ENCODE measurements at regions not wholly inside any gene's neighbourhood (a gene's known extent, or its start where the extent isn't known, plus 50 kb on each side); places are given as distances from the start of the nearest gene placed in this dataset.

GRCh38 chr12:92297932-92298696 is 152.5 kb upstream of the BTG1 start:
- ATAC-seq: no peak

GRCh38 chr12:92297405-92297804 is 151.8 kb upstream of the BTG1 start:
- ATAC-seq: no peak

- no peak for ATAC-seq
These were observed 149.9 kb upstream of the BTG1 start for GRCh38 chr12:92295523-92295922.

GRCh38 chr12:92294676-92295440 is 149.2 kb upstream of the BTG1 start:
- no peak for ATAC-seq

- ATAC-seq: no peak
These were observed 146.4 kb upstream of the BTG1 start for GRCh38 chr12:92292016-92292415.

DNA sequence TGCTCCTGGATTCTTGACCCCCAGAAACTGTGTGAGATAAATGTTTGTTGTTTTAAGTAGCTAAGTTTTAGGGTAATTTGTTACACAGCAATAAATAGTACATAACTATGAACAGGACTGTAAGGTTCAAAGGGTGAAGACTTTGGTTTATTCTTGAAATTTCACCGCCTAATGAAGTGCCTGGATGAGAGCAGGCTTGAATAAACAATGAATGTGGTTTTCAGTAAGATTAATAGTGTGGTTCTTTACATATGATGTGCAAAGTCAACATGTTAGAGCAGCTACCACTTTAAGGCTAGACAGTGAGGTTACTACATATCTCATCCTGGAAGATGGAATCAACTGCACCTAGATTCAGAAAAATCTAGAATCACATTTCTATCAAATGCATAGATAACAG is 145.2 kb upstream of the BTG1 start:
- no peak for ATAC-seq

DNA sequence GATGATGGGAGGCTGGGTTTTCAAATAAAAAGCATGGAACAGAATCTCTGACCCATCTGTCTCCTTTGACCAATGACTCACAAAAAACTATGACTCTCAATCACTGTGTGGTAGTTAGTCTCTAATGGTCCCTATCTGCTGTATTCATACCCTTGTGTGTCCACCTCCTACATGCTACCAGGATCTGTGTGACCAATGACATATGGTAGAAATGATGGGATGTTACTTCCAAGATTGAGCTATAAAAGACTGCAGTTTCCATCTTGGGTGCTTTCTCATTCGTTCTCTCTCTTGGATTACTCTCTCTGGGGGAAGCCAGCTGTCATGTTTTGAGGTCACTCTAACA is 144.7 kb upstream of the BTG1 start:
- no peak for ATAC-seq

DNA sequence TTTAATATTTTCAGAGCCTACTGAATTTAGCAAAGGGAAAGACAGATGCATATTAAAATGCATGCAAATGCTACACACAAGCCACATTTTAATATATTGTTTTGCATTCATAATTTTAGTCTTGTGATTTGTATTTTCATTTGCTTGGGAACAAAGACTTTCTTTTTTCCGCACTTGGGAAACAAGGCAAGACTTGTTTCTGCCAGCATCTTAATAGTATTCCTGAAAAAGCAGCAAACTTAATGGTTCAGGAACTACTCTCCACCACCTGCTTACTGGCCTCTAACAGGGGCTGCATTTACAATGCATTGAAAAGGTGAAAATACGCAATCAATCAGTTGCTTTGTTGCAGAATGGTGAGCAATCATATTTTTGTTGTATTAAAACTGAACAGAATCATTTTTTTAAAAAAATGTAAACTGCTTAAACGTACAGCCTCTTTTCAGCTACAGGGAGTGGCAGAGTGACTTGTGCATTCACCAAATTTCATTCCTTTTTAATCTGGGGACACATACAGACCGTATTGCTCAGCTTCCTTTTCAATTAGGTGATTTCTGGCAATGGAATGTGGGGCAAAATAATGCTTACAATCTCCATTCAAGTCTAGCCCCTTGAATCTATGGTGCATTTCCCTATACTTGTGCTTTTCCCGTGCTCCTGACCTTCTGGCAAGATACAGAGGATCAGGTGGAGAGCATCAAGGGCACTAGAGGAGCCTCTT is 144.1 kb upstream of the BTG1 start:
- ATAC-seq: peak; percentile 33

- no peak for ATAC-seq
These were observed 142.9 kb upstream of the BTG1 start for GRCh38 chr12:92288561-92288960.

GRCh38 chr12:92278378-92278828 is 132.8 kb upstream of the BTG1 start:
- no peak for ATAC-seq

DNA sequence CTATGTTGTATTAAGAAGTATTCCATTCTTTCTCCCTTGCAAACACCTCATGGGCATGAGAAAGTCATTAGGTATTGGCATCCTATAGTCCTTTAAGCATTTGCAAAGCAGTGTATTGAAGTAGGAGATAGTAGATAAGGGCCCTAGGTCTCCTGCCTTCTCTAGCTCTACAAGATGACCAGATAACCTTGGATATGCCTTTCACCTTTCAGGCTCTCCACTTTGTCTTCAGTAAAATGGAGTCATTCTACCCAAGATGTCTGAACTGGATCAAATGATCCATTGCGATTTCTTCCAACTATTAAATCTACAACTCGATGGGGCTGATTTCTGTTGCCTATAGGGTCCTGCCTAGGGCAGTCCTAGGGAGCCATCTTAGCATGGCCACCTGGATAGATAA is 132.1 kb upstream of the BTG1 start:
- ATAC-seq: no peak

GRCh38 chr12:92276276-92276675 is 130.6 kb upstream of the BTG1 start:
- no peak for ATAC-seq

DNA sequence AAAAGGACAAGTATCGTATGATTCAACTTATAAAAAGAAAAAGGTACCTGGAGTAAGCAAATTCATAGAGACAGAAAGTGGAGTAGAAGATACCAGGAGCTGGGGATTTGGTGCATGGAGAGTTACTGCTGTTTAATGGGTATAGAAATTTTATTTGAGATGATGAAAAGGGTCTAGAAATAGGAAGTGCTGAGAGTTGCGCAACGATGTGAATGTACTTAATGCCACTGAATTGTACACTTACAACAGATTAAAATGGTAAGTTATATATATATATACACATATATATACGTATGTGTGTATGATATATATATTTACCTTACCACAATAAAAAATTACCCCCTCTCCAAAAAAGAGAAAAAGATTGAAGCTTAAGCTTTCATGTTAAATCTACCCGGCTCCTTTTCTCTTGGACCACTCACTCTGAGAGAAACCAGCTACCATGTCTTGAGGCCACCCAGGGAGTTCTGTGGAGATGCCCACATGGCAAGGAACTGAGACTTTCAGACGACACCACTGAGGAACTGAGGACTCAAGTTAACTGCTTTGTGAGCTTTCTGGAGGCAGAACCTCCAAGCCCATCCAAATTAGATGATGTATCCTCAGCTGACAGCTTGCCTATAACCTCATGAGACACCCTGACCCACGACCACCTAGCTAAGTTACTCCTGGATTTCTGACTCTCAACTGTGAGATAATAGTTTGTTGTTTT is 130.0 kb upstream of the BTG1 start:
- ATAC-seq: no peak

GRCh38 chr12:92273076-92273475 is 127.4 kb upstream of the BTG1 start:
- no peak for ATAC-seq

GRCh38 chr12:92272061-92272964 is 126.7 kb upstream of the BTG1 start:
- peak; percentile 80 for ATAC-seq

DNA sequence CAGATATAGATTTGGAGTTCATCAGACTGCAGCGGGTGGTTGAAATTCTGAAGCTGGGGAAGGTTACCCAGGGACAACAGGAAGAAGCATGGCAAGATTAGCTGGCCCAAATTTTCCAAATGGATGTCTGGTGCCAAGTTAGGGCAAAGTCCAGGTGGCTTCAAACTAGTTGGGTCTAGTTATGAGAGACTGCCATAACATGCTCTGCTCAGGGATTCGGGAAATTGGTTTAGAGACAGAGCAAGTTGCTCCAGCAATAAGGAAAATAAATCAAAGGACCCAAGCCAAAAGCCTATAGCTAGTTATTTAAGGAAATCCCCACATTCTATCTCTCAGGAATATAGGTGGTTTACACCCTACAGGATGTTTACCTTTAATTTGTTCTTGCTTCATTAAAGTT is 125.7 kb upstream of the BTG1 start:
- peak; percentile 29 for ATAC-seq

GRCh38 chr12:92270521-92270920 is 124.9 kb upstream of the BTG1 start:
- no peak for ATAC-seq

- ATAC-seq: no peak
These were observed 123.3 kb upstream of the BTG1 start for GRCh38 chr12:92268946-92269345.

- no peak for ATAC-seq
These were observed 116.0 kb upstream of the BTG1 start for GRCh38 chr12:92261692-92262091.

DNA sequence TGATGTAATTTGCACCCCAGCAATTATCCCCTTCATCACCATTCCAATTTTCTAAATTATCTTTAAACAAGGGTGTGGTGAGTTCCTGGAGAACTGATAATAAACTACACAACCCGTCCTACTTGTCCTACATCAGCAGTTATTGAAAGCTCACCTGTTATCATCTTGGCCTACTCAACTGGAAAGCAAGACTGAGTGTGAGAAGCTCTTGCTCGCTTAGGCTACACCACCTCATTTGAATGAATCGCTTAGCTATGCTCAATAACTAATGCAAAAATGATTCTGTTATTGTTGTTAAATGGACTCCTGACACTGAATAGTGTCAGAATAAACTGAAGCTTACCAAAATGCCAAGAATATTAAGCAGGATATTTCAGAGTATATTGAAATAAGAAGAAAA is 115.4 kb upstream of the BTG1 start:
- no peak for ATAC-seq

GRCh38 chr12:92259696-92260251 is 114.1 kb upstream of the BTG1 start:
- no peak for ATAC-seq

DNA sequence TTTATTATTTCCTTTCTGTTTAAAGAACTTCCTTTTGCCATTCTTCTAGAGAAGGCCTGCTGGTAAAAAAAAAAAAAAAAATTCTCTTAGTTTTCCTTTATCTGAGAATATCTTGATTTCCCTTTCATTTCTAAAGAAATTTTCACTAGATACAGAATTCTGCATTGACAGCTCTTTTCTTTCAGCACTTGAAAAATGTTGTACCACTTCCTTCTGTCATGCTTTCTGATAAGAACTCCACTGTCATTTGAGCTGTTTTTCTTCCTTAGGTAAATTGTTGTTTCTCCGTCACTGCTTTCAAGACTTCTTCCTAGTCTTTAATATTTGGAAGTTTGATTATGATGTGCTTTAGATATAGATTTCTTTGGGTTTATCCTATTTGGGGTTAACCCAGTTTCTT is 113.6 kb upstream of the BTG1 start:
- ATAC-seq: no peak
